HG03095 (cell line): ENCODE measurements at regions not wholly inside any gene's neighbourhood (a gene's known extent, or its start where the extent isn't known, plus 50 kb on each side); places are given as distances from the start of the nearest gene placed in this dataset.
A peak's percentile ranks its signal among the peaks of the same experiment; 100 is the strongest.

Source experiments
- ATAC-seq: cut with Tn5 transposase; IDR thresholded peaks from one replicate; pipeline ENCODE4 v1.9.1; 2021; ENCODE audit warnings: moderate library complexity; ENCODE audit not compliant: unreplicated experiment

- no peak for ATAC-seq
These were observed 87.0 kb upstream of the TRPC3 start for GRCh38 chr4:122038896-122039295.

DNA sequence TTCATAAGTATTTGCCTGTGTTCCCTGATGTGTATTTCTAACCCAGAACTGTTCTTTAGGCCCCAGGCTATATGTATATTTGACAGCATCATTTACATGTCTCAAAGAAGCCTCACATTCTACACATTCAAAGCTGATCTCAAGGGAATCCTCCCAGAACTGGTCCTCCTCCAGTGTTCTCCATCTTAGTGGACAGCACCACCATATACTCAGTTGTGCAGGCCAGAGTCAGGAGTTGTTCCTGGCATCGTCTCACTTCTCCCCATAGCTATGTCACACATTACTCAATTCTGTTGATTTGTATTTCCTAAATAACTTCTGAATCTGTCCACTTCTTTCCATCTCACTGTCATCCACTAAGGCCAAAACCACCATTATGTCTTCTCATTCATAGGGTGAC is 82.8 kb upstream of the TRPC3 start:
- no peak for ATAC-seq

DNA sequence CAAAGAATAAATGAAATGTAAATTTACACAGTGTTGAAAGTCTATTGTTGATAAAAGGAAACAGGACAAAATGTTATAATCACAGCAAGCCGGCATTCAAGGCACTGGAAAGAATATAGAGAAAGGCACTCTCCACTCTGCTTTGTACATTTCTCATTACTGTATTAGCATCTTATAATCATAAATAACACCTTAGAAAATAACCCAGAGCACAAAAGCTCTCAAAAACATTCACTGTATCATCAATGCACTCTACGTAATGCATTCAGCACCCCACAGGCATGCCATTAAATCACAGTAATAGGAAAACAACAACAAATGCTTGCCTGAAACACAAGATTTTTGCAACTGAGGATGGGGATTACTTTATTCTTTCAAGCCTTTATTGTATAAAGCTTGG is 75.3 kb upstream of the TRPC3 start:
- ATAC-seq = no peak

DNA sequence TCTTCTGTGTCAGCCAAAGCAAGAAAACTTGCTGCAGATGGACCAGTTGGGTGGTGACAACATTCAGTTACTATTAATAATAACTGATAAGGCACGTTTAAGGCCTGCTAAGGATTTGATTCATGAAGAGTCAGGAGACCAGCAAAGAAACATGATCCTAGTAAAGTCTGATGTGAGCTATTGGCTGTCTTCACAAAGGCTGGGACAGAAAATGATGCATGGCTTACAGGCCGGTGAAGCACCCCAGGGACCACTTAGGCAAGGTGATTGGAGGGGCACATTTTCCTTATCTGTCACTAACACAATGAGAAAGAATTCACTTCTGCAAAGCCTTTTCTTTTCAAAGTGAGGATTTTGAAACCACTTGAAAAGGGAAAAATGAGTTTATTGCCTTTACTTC is 65.4 kb upstream of the TRPC3 start:
- ATAC-seq = no peak

DNA sequence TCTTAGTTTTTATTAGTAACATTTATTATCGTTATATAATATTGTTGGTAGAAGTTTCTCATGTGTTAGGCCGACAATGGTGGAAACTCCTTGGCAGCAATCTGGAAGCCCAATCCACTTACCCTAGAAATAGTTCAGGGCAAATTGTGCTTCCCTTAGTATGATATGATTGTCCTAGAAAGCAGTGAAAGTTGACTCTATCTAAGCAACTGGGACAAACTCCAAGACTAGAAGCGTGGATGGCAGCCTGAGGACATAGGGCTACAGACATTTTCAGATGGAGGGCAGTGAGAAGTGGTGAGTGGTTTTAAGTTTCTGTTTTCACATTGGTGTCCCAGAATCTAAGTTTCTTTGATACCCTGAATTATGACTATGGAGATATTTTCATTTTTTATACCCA is 63.3 kb upstream of the TRPC3 start:
- ATAC-seq = no peak

GRCh38 chr4:122012735-122013134 is 60.9 kb upstream of the TRPC3 start:
- no peak for ATAC-seq

GRCh38 chr4:122010610-122011009 is 58.8 kb upstream of the TRPC3 start:
- no peak for ATAC-seq

DNA sequence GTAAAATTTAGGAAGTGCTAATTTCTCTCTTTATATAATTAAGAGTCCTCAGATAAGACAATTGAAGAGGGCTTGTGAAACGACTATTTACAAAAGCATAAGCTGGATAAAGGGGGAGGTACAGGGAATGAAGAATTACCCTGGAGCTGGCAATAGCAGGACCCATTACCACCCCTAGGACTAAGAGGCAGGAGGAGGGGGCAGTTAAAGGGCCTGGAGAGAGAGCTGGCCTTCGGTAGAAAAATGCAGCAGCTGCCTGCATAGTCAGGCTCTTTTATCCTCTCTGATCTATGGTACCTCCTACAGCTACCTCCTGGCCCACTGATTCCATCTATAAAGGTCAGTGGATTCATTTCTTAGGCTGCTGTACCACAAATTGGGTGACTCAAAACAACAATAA is 57.7 kb upstream of the TRPC3 start:
- no peak for ATAC-seq

- no peak for ATAC-seq
These were observed 55.2 kb upstream of the TRPC3 start for GRCh38 chr4:122007016-122007415.

DNA sequence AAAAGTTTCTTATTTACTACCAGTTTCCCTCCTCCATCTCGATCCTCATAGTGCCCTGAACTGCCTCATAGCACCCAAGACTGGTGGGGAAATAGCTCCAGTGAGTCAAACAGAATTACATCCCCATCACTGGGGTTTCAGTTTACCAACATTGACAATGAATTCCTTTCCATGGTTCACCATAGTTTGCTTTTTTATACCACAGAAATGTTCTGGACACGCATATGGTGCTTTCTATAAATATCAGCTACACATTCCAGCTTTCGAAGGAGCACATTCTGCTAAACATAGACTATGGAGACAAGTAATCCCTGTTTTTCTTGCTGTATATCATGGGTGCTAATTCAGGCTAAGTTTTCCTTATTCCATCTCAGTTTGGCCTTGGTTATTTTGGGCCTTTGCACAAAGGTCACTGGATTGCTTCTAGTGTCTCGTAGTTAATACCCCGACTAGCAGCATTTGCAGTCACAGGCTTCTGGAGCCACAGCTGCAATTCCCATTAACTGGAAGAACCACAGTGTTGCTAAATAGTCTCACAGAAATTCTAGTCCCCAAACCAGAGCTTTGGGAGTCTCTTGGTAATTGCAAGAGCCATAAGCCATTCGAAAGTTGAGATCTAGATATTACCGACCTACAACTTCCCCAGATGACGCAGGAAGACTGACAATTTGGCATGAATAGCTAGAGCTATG is 53.4 kb upstream of the TRPC3 start:
- ATAC-seq = no peak

- ATAC-seq = peak; percentile 84
These were observed 51.5 kb upstream of the TRPC3 start for GRCh38 chr4:122003335-122003734.
